Endothelial cell of umbilical vein (primary cell): ENCODE measurements at regions not wholly inside any gene's neighbourhood (a gene's known extent, or its start where the extent isn't known, plus 50 kb on each side); places are given as distances from the start of the nearest gene placed in this dataset.

ENCODE experiments used
- BruUV-seq: library from RNA; stranded (reverse); fragments of 400-500 nt; replicated peaks from 2 replicates; lab custom pipeline; 2021; lab: Mats Ljungman, UMichigan
- CTCF ChIA-PET: fragments of 300-600, 350-600 bp; sonication (Branson Sonifier 250); formaldehyde crosslinking; loops from one replicate; lab custom pipeline; 2021; ENCODE audit warnings: antibody characterized with exemption, inconsistent platforms; lab: Charles Lee
- POLR2A ChIA-PET: fragments of 300-600, 350-600 bp; sonication (Branson Sonifier 250); formaldehyde crosslinking; loops from one replicate; lab custom pipeline; 2021; ENCODE audit warnings: antibody characterized with exemption, inconsistent platforms; lab: Charles Lee
- DNase-seq: peaks from one replicate; pipeline ENCODE4 v3.0.0-alpha.2; 2011; ENCODE audit warnings: low read depth, low spot score
- FAIRE-seq: peaks from 2 replicates; lab custom pipeline; 2011; peaks lifted over from hg19 to GRCh38; lab: Jason Lieb, UNC
- H2AFZ ChIP-seq: 2 replicates; pipeline ENCODE4 v1.6.0; 2012; ENCODE audit warnings: low read depth, low read length, control low read depth, inconsistent platforms
- H3K27ac ChIP-seq: 2 replicates; pipeline ENCODE4 v1.5.1; 2011; ENCODE audit warnings: low read depth, mild to moderate bottlenecking, control low read depth, low read length, moderate library complexity; ENCODE audit not compliant: insufficient read depth
- H3K27me3 ChIP-seq, 2 experiments: 2 replicates each; pipeline versions ENCODE4 v1.6.0 to v1.6.1; 2011; ENCODE audit warnings: low read length in 2 of 2, mixed read lengths in 1 of 2; ENCODE audit not compliant: control insufficient read depth in 2 of 2, insufficient read depth in 2 of 2
- H3K36me3 ChIP-seq, 2 experiments: 2 replicates in 1 of 2; 3 replicates in 1 of 2; pipeline ENCODE4 v1.5.1; 2011; ENCODE audit warnings: low read length in 2 of 2, mild to moderate bottlenecking in 1 of 2, moderate library complexity in 1 of 2; ENCODE audit not compliant: control insufficient read depth in 2 of 2, insufficient read depth in 2 of 2; ENCODE audit errors: extremely low read depth in 1 of 2
- H3K4me1 ChIP-seq: 3 replicates; pipeline ENCODE4 v1.5.1; 2011; ENCODE audit warnings: mild to moderate bottlenecking, low read length; ENCODE audit not compliant: control insufficient read depth, insufficient read depth; ENCODE audit errors: extremely low read depth
- H3K4me2 ChIP-seq: 2 replicates; pipeline ENCODE4 v1.6.1; 2011; ENCODE audit warnings: low read length, control low read depth, mixed read lengths; ENCODE audit not compliant: insufficient read depth
- H3K4me3 ChIP-seq, 3 experiments: fragments of 200-600 bp in 1 of 3; sonication (generic), shearing (Covaris generic) in 1 of 3; replicated peaks in 1 of 3; 2 replicates each; pipeline ENCODE4 v1.5.1; 2011 to 2016; ENCODE audit warnings: control low read depth in 3 of 3, low read length in 3 of 3, mild to moderate bottlenecking in 2 of 3, inconsistent platforms in 1 of 3, low read depth in 1 of 3, moderate library complexity in 1 of 3; ENCODE audit not compliant: insufficient read depth in 1 of 3
- H3K79me2 ChIP-seq: 2 replicates; pipeline ENCODE4 v1.6.0; 2012; ENCODE audit warnings: low read length, inconsistent platforms; ENCODE audit not compliant: control insufficient read depth, insufficient read depth
- H3K9ac ChIP-seq: replicated peaks from 2 replicates; pipeline ENCODE3; 2011; ENCODE audit warnings: low read length, control low read depth; ENCODE audit not compliant: insufficient read depth; ENCODE audit errors: extremely low read depth
- H3K9me1 ChIP-seq: replicated peaks from 3 replicates; pipeline ENCODE4 v1.6.0; 2011; ENCODE audit warnings: mild to moderate bottlenecking, low read length; ENCODE audit not compliant: control insufficient read depth, insufficient read depth; ENCODE audit errors: extremely low read depth
- H3K9me3 ChIP-seq: replicated peaks from 2 replicates; pipeline ENCODE4 v1.5.1; 2012; ENCODE audit warnings: low read length, inconsistent platforms; ENCODE audit not compliant: control insufficient read depth, insufficient read depth
- H4K20me1 ChIP-seq: replicated peaks from 2 replicates; pipeline ENCODE3; 2011; ENCODE audit warnings: mild to moderate bottlenecking, low read length; ENCODE audit not compliant: control insufficient read depth, insufficient read depth; ENCODE audit errors: extremely low read depth
- CTCF ChIP-seq, 2 donors: IDR thresholded peaks; 1 replicate in 1 of 2; 2 replicates in 1 of 2; pipeline ENCODE4 v1.5.1; 2011; ENCODE audit warnings: low read length in 2 of 2, mild to moderate bottlenecking in 2 of 2, moderate library complexity in 2 of 2, control low read depth in 1 of 2, inconsistent platforms in 1 of 2, low read depth in 1 of 2; ENCODE audit not compliant: insufficient read depth in 1 of 2; ENCODE audit errors: extremely low read depth in 1 of 2
- EZH2 ChIP-seq: IDR thresholded peaks from 2 replicates; pipeline ENCODE4 v1.6.1; 2012; ENCODE audit warnings: borderline replicate concordance, low read depth, mild to moderate bottlenecking, moderate library complexity, low read length, inconsistent platforms; ENCODE audit not compliant: severe bottlenecking
- FOS ChIP-seq: IDR thresholded peaks from 2 replicates; pipeline ENCODE4 v1.6.1; 2011; ENCODE audit warnings: mild to moderate bottlenecking, low read length, moderate library complexity, borderline replicate concordance; ENCODE audit not compliant: insufficient read depth
- GATA2 ChIP-seq: IDR thresholded peaks from 2 replicates; pipeline ENCODE4 v1.7.0; 2011; ENCODE audit warnings: low read depth, mild to moderate bottlenecking, moderate library complexity, mixed read lengths, low read length; ENCODE audit not compliant: insufficient read length, insufficient read depth
- JUN ChIP-seq: IDR thresholded peaks from 2 replicates; pipeline ENCODE4 v1.6.1; 2011; ENCODE audit warnings: borderline replicate concordance, low read depth; ENCODE audit not compliant: insufficient read length, insufficient read depth
- MAX ChIP-seq: IDR thresholded peaks from 2 replicates; pipeline ENCODE4 v1.6.1; 2011; ENCODE audit not compliant: insufficient read depth, insufficient read length
- MYC ChIP-seq: IDR thresholded peaks from one replicate; pipeline ENCODE4 v1.6.1; 2011; ENCODE audit warnings: mild to moderate bottlenecking, low read depth, low read length
- POLR2A ChIP-seq: IDR thresholded peaks from 2 replicates; pipeline ENCODE4 v1.6.1; 2012; ENCODE audit warnings: low read depth, mild to moderate bottlenecking, control low read depth, low read length
- POLR2AphosphoS5 ChIP-seq: IDR thresholded peaks from 2 replicates; pipeline ENCODE4 v1.6.1; 2012; ENCODE audit warnings: low read depth, mild to moderate bottlenecking, control low read depth, low read length, moderate library complexity; ENCODE audit not compliant: insufficient read depth
- dilution Hi-C: fragments of 300-500 bp; cut with MboI; formaldehyde crosslinking; loops from one replicate; pipeline ENCODE4 v1.15.0; 2019; ENCODE audit warnings: low sequenced_read_pairs; ENCODE audit not compliant: extremely low pct_ligation_motif_present
- intact Hi-C: fragments of 100-400 bp; cut with micrococcal nuclease; formaldehyde crosslinking; loops from one replicate; pipeline ENCODE4 v1.10.0; 2022

DNA sequence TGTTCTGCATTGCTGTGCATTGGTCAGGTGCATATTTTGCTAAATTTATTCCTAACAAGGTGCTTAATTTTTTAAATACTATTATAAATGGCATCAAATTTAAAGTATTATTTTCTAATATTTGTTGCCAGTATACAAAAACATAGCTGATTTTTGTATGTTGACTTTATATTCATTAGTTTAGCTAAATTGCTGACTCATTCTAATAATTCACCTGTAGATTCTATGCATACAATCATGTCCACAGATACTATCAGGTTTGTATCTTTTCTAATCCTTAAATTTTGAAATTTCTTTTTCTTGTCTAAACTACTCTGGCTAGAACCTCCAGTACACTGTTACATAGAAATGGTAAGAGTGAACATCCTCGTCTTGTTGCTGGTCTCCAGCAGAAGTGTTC lies 657.6 kb downstream of the CCDC171 start:
- H2AFZ ChIP-seq = no peak overlapping the region
- H3K4me3 ChIP-seq = no peak overlapping the region
- peaks cover 6% of the 10 kb centered on the region for H3K4me1 ChIP-seq
- H4K20me1 ChIP-seq = no peaks in the 10 kb centered on the region
- POLR2A ChIA-PET = no interaction called here
- no peaks in the 10 kb centered on the region for H3K9me3 ChIP-seq
- intact Hi-C loops (no loop called here), dilution Hi-C loops (no loop called here)
- CTCF ChIA-PET = no interaction called here
- DNase-seq = no peak
- H3K9ac ChIP-seq = no peak overlapping the region
- H3K27me3 ChIP-seq = no peaks in the 10 kb centered on the region
- H3K4me2 ChIP-seq = no peak overlapping the region
- no peak for FAIRE-seq
- TF ChIP-seq POLR2AphosphoS5 (no peak), EZH2 (no peak), MYC (no peak), CTCF (IDR thresholded peaks at IDR 0.05; ENCODE audit: extremely low read depth in 1 of 2, insufficient read depth in 1 of 2, low read depth in 1 of 2, low read length in 2 of 2) (no peak), GATA2 (no peak), JUN (no peak), FOS (no peak), MAX (no peak), POLR2A (no peak)
- H3K27ac ChIP-seq = no peak overlapping the region
- no TSS peak for BruUV-seq
- no peaks in the 10 kb centered on the region for H3K9me1 ChIP-seq
- no peaks in the 10 kb centered on the region for H3K79me2 ChIP-seq
- H3K36me3 ChIP-seq = no peaks in the 10 kb centered on the region
